OCI-LY7 (cell line): ENCODE measurements at regions not wholly inside any gene's neighbourhood (a gene's known extent, or its start where the extent isn't known, plus 50 kb on each side); places are given as distances from the start of the nearest gene placed in this dataset.

Source experiments
- BruUV-seq: library from RNA; stranded (reverse); fragments of 400-500 nt; replicated peaks from 2 replicates; lab custom pipeline; 2021; lab: Mats Ljungman, UMichigan
- CTCF ChIA-PET: fragments of 300-600 bp; sonication (Branson Sonifier 250); formaldehyde crosslinking; loops from one replicate; lab custom pipeline; 2022; ENCODE audit warnings: antibody characterized with exemption; ENCODE audit not compliant: unreplicated experiment; lab: Charles Lee
- POLR2A ChIA-PET: fragments of 300-600 bp; sonication (Branson Sonifier 250); formaldehyde crosslinking; loops from one replicate; lab custom pipeline; 2022; ENCODE audit warnings: antibody characterized with exemption; lab: Charles Lee
- DNase-seq: peaks from one replicate; pipeline ENCODE4 v3.0.0-alpha.2; 2015; ENCODE audit warnings: low spot score
- H2AFZ ChIP-seq: fragments of 200-600 bp; sonication (generic), shearing (Covaris generic); 2 replicates; pipeline ENCODE4 v1.6.1; 2014; ENCODE audit warnings: mild to moderate bottlenecking, antibody characterized with exemption, low read length, moderate library complexity
- H3K27ac ChIP-seq: fragments of 200-600 bp; sonication (generic); 2 replicates; pipeline ENCODE4 v1.5.1; 2014; ENCODE audit warnings: mixed run types, low read depth, mild to moderate bottlenecking, moderate library complexity, low read length, inconsistent platforms; ENCODE audit not compliant: poor library complexity, severe bottlenecking
- H3K36me3 ChIP-seq: fragments of 200-600 bp; sonication (generic); 2 replicates; pipeline ENCODE4 v1.6.1; 2014; ENCODE audit warnings: mild to moderate bottlenecking, antibody characterized with exemption, low read length, moderate library complexity, mixed read lengths; ENCODE audit not compliant: insufficient read depth
- H3K4me1 ChIP-seq: fragments of 200-600 bp; sonication (generic); 2 replicates; pipeline ENCODE4 v1.5.1; 2014; ENCODE audit warnings: mild to moderate bottlenecking, low read length; ENCODE audit not compliant: insufficient read depth, poor library complexity, severe bottlenecking
- H3K4me2 ChIP-seq: fragments of 200-600 bp; sonication (generic); 2 replicates; pipeline ENCODE4 v1.6.1; 2014; ENCODE audit warnings: mild to moderate bottlenecking, low read length
- H3K4me3 ChIP-seq: fragments of 200-600 bp; sonication (generic); 2 replicates; pipeline ENCODE4 v1.5.1; 2014; ENCODE audit warnings: mild to moderate bottlenecking, low read depth, low read length; ENCODE audit not compliant: poor library complexity, severe bottlenecking
- H3K79me2 ChIP-seq: fragments of 200-600 bp; sonication (generic); 2 replicates; pipeline ENCODE4 v1.6.1; 2016; ENCODE audit warnings: low read depth, mild to moderate bottlenecking, low read length, moderate library complexity, mixed read lengths; ENCODE audit not compliant: insufficient read depth
- H3K9me2 ChIP-seq: fragments of 200-600 bp; sonication (generic); 2 replicates; pipeline ENCODE4 v1.6.1; 2016; ENCODE audit warnings: mild to moderate bottlenecking, low read length, mixed read lengths; ENCODE audit not compliant: insufficient read depth
- H3K9me3 ChIP-seq: fragments of 200-600 bp; sonication (generic); 2 replicates; pipeline ENCODE4 v1.6.1; 2014; ENCODE audit warnings: mild to moderate bottlenecking, mixed run types, low read length, mixed read lengths
- H4K20me1 ChIP-seq: fragments of 200-600 bp; sonication (generic); 2 replicates; pipeline ENCODE4 v1.6.1; 2014; ENCODE audit warnings: mild to moderate bottlenecking, antibody characterized with exemption, low read length, moderate library complexity, mixed read lengths; ENCODE audit not compliant: insufficient read depth
- CTCF ChIP-seq: fragments of 200-600 bp; sonication (generic); conservative IDR thresholded peaks from 2 replicates; pipeline ENCODE4 v1.5.1; 2014; ENCODE audit warnings: mild to moderate bottlenecking, antibody characterized with exemption, low read length, moderate library complexity, mixed read lengths
- EZH2phosphoT487 ChIP-seq: fragments of 200-600 bp; sonication (generic); IDR thresholded peaks from 2 replicates; pipeline ENCODE4 v1.6.1; 2018; ENCODE audit warnings: low read depth, borderline replicate concordance, mild to moderate bottlenecking, mixed run types, antibody characterized with exemption, low read length, moderate library complexity, mixed read lengths
- intact Hi-C: fragments of 100-400 bp; cut with micrococcal nuclease; formaldehyde crosslinking; loops from one replicate; pipeline ENCODE4 v1.10.0; 2022; ENCODE audit not compliant: unreplicated experiment

- no peak for TF ChIP-seq CTCF
- TF ChIP-seq EZH2phosphoT487: no peak
- intact Hi-C loops: no loop called here
- DNase-seq: no peak
- Histone ChIP-seq H2AFZ (no peak overlapping the region), H3K9me2 (no peaks in the 10 kb centered on the region), H3K79me2 (no peaks in the 10 kb centered on the region), H3K4me2 (no peak overlapping the region), H3K27ac (no peak overlapping the region), H3K4me3 (no peak overlapping the region), H3K36me3 (no peaks in the 10 kb centered on the region), H4K20me1 (no peaks in the 10 kb centered on the region), H3K4me1 (no peaks in the 10 kb centered on the region), H3K9me3 (no peaks in the 10 kb centered on the region)
- CTCF ChIA-PET: no interaction called here
- no TSS peak for BruUV-seq
- POLR2A ChIA-PET: interaction anchor here (0.7 kb wide), 1 partner anchor 8 kb away, joined by 3 read pairs; no protein-coding TSS in a partner anchor
Measured at GRCh38 chr9:80797101-80797829, 892.1 kb downstream of the TLE1 start.

- Histone ChIP-seq H4K20me1 (no peaks in the 10 kb centered on the region), H3K4me2 (no peak overlapping the region), H3K9me3 (no peaks in the 10 kb centered on the region), H3K27ac (no peak overlapping the region), H3K4me3 (no peak overlapping the region), H3K9me2 (no peaks in the 10 kb centered on the region), H3K79me2 (no peaks in the 10 kb centered on the region), H3K4me1 (no peaks in the 10 kb centered on the region), H2AFZ (no peak overlapping the region), H3K36me3 (no peaks in the 10 kb centered on the region)
- POLR2A ChIA-PET: no interaction called here
- DNase-seq: no peak
- intact Hi-C loops: no loop called here
- TF ChIP-seq EZH2phosphoT487 (no peak), CTCF (no peak)
- no TSS peak for BruUV-seq
- CTCF ChIA-PET: no interaction called here
Measured at GRCh38 chr9:80796632-80797031, 892.7 kb downstream of the TLE1 start.

GRCh38 chr9:80794197-80794596, 895.1 kb downstream of the TLE1 start:
- Histone ChIP-seq H4K20me1 (no peaks in the 10 kb centered on the region), H3K27ac (no peak overlapping the region), H3K79me2 (no peaks in the 10 kb centered on the region), H3K9me2 (no peaks in the 10 kb centered on the region), H3K4me3 (no peak overlapping the region), H3K4me2 (no peak overlapping the region), H3K9me3 (no peaks in the 10 kb centered on the region), H3K4me1 (no peaks in the 10 kb centered on the region), H3K36me3 (no peaks in the 10 kb centered on the region), H2AFZ (no peak overlapping the region)
- intact Hi-C loops: no loop called here
- no peak for DNase-seq
- TF ChIP-seq EZH2phosphoT487 (no peak), CTCF (no peak)
- CTCF ChIA-PET: no interaction called here
- POLR2A ChIA-PET: no interaction called here
- no TSS peak for BruUV-seq
